ENCODE measurements at regions not wholly inside any gene's neighbourhood (a gene's known extent, or its start where the extent isn't known, plus 50 kb on each side); places are given as distances from the start of the nearest gene placed in this dataset.

- H3K36me3 ChIP-seq, result no peaks in the 10 kb centered on the region
- peaks cover 0 to 2% (median 0%) of the 10 kb centered on the region in 12 donors for H3K9me3 ChIP-seq
- H3K27me3 ChIP-seq, result no peaks in the 10 kb centered on the region
- TF ChIP-seq CTCF (IDR thresholded peaks at IDR 0.05) (no peak), POLR2A (IDR thresholded peaks at IDR 0.05) (no peak)
- peaks cover 0 to 24% (median 3%) of the 10 kb centered on the region in 12 donors for H3K4me1 ChIP-seq
- DNase-seq, result no peak
- ATAC-seq, result no peak
- WGBS, 4 donors, result 73 to 86% (median 77%) methylated on average over 4 of the region's 4 CpGs
- H3K4me3 ChIP-seq, result no peak overlapping the region
- intact Hi-C loops (cut with DNase I), result no loop called here
- no peak overlapping the region for H3K27ac ChIP-seq
These were observed 143.3 kb upstream of the ADAMTSL1 start for GRCh38 chr9:18330401-18331309.

- TF ChIP-seq CTCF (IDR thresholded peaks at IDR 0.05), result no peak
- TF ChIP-seq POLR2A (IDR thresholded peaks at IDR 0.05), result no peak
- H3K36me3 ChIP-seq, result no peaks in the 10 kb centered on the region
- DNase-seq (no peak), ATAC-seq (no peak)
- H3K4me1 ChIP-seq, result peaks cover 0 to 24% (median 3%) of the 10 kb centered on the region in 12 donors
- no peaks in the 10 kb centered on the region for H3K27me3 ChIP-seq
- intact Hi-C loops (cut with DNase I), result no loop called here
- H3K4me3 ChIP-seq, result no peak overlapping the region
- H3K27ac ChIP-seq, result no peak overlapping the region
- H3K9me3 ChIP-seq, result no peaks in the 10 kb centered on the region
These were observed 142.7 kb upstream of the ADAMTSL1 start for GRCh38 chr9:18331310-18331684.

- H3K4me1 ChIP-seq, result peaks cover 0 to 24% (median 3%) of the 10 kb centered on the region in 12 donors
- H3K27ac ChIP-seq, result no peak overlapping the region
- TF ChIP-seq CTCF (IDR thresholded peaks at IDR 0.05), result no peak
- TF ChIP-seq POLR2A (IDR thresholded peaks at IDR 0.05), result no peak
- ATAC-seq, result no peak
- WGBS, 4 donors, result 9 to 32% (median 24%) methylated on average over 1 of the region's 1 CpG
- intact Hi-C loops (cut with DNase I), result no loop called here
- H3K36me3 ChIP-seq, result no peaks in the 10 kb centered on the region
- DNase-seq, result no peak
- no peak overlapping the region for H3K4me3 ChIP-seq
- H3K27me3 ChIP-seq, result no peaks in the 10 kb centered on the region
- no peaks in the 10 kb centered on the region for H3K9me3 ChIP-seq
These were observed 142.1 kb upstream of the ADAMTSL1 start for GRCh38 chr9:18331808-18332209.

- intact Hi-C loops (cut with DNase I), result no loop called here
- Histone ChIP-seq H3K4me3 (no peak overlapping the region), H3K36me3 (no peaks in the 10 kb centered on the region), H3K27me3 (no peaks in the 10 kb centered on the region), H3K9me3 (no peaks in the 10 kb centered on the region), H3K4me1 (peaks cover 0 to 24% (median 3%) of the 10 kb centered on the region in 12 donors), H3K27ac (no peak overlapping the region)
- no peak for TF ChIP-seq CTCF (IDR thresholded peaks at IDR 0.05)
- TF ChIP-seq POLR2A (IDR thresholded peaks at IDR 0.05), result no peak
- WGBS, 4 donors, result 58 to 73% (median 61%) methylated on average over 2 of the region's 2 CpGs
- no peak for DNase-seq
- no peak for ATAC-seq
These were observed 140.8 kb upstream of the ADAMTSL1 start for GRCh38 chr9:18333157-18333556.

All from heart left ventricle (tissue), 16 donors.